ENCODE measurements at regions not wholly inside any gene's neighbourhood (a gene's known extent, or its start where the extent isn't known, plus 50 kb on each side); places are given as distances from the start of the nearest gene placed in this dataset.
A peak's percentile ranks its signal among the peaks of the same experiment; 100 is the strongest.

DNA sequence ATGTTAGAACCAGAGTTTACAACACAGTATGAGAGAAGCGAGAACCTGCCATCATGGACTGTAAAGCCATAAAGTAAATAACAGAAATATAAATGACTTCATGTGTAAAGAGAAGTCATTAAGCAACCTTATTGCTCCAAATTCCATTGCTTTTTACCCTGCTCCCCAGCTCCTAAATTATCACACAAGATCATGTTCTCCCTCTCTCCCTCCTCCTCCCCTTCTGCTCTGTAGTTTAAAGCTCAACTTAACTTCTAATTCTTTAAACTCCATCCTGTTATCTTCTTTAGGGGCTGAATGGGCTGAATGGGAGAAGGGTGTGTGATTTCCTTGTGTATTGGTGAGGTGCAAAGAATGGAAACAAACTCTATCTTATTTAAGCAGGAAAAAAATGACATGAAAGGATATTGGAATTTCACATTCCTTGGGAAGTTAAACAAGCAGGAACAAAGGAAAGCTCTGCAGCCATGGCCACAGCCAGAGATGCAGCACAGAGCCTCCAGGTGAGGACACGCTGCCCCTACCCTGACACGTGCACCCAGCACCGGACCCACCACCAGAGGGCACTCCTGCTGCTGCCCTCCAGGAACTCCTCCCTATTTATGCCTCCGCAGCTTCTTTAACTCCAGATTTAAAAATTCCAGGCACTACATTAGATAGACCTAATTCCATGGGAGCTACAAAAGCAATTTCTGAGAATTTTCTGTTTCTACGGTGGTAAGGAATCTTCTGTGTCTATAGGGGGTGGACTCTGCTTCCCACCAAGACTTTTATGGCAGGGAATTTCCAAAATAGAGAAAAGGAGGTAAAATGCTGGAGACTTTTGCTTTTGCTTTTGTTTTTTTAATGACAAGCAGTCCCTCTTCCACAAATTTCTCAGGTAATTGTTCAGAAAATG is 76.9 kb upstream of the ABI3BP start:
- DNase-seq (ENCODE audit: low spot score) = peak; percentile 35
- in situ Hi-C loops (cut with MboI; ENCODE audit: low sequenced_read_pairs, unreplicated experiment) = no loop called here

DNA sequence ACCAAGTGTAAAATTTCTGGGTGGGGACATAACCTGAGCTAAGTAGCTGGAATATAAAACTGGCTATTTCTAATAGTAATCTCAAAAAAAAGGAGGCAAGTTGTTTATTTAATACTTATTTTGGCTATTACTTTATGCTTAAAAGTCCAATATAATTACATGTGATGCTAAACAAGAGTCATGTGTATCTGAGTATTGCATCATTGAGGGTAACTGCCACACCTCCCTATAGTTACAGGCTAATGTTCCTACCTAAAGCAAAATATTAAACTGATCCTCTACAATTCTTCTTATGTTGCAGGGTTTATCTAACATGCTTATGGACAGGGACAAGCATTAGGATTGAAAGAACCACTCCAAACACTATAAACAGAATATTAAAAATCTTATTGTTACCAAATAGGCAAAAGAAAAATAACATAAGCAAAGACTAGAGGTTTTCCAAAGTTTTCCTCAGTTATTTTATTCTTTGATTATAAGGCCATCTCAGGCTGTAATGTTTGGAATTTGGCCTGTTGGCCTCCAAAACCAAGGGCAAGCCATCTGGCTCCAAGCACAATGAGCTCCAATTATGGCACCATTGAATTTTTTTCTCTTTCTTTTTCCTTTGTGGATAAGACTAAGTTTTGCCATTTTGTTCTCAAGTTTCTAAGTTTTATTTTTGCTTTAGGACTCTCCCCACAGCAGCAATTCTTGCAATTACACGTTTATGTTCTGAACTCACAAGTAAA is 75.8 kb upstream of the ABI3BP start:
- DNase-seq (ENCODE audit: low spot score) = no peak
- TF ChIP-seq, protein P1, sequence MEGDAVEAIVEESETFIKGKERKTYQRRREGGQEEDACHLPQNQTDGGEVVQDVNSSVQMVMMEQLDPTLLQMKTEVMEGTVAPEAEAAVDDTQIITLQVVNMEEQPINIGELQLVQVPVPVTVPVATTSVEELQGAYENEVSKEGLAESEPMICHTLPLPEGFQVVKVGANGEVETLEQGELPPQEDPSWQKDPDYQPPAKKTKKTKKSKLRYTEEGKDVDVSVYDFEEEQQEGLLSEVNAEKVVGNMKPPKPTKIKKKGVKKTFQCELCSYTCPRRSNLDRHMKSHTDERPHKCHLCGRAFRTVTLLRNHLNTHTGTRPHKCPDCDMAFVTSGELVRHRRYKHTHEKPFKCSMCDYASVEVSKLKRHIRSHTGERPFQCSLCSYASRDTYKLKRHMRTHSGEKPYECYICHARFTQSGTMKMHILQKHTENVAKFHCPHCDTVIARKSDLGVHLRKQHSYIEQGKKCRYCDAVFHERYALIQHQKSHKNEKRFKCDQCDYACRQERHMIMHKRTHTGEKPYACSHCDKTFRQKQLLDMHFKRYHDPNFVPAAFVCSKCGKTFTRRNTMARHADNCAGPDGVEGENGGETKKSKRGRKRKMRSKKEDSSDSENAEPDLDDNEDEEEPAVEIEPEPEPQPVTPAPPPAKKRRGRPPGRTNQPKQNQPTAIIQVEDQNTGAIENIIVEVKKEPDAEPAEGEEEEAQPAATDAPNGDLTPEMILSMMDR (IDR thresholded peaks at IDR 0.05; ENCODE audit: borderline replicate concordance, control extremely low read depth, extremely low read depth, insufficient read depth, missing control alignments) = no peak
- in situ Hi-C loops (cut with MboI; ENCODE audit: low sequenced_read_pairs, unreplicated experiment) = no loop called here

More for the DNA sequence above, 76.9 kb upstream of the ABI3BP start:
- TF ChIP-seq, protein P1 (IDR thresholded peaks at IDR 0.05; ENCODE audit: borderline replicate concordance, control extremely low read depth, extremely low read depth, insufficient read depth, missing control alignments) = peak; percentile 63

DNA sequence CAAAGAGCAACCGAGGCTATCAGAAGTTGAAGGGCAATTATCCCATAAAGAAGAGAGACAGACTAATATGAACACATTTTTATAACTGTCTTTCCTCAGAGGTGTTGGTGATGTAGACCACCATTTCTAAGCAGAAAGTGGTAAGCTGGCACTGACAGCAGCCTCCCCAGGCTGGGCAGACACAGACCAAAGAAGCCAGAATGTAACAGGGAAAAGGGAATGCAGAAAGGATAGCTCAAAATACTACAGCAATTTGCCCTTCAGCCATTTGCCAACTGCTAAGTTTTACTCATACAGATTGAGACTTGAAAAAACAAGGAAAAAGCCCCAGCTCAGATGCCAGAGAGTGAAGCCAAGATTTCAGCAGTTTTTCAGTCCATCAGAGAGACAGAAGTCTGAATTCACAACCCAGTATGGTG is 73.5 kb upstream of the ABI3BP start:
- DNase-seq (ENCODE audit: low spot score) = no peak
- in situ Hi-C loops (cut with MboI; ENCODE audit: low sequenced_read_pairs, unreplicated experiment) = no loop called here
- TF ChIP-seq, protein P1 (IDR thresholded peaks at IDR 0.05; ENCODE audit: borderline replicate concordance, control extremely low read depth, extremely low read depth, insufficient read depth, missing control alignments) = no peak

DNA sequence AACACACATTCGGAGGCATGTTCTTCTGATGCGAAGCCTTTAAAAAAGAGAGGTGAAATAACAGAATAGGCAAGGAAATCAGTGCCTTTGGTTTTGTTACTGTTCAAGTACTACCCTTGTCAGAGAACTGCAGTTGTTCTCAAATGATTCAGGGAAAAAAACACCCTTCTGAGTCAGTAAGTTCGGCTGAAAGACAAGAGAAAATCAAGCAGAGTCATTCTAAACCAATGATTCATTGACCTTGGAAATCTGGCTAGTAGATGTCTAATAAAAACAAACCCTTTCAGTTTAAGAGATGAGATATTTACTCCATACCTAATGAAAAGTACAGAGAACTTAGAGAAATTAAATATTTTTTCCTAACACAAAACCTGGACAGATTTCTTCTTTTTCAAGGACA is 72.7 kb upstream of the ABI3BP start:
- DNase-seq (ENCODE audit: low spot score) = no peak
- in situ Hi-C loops (cut with MboI; ENCODE audit: low sequenced_read_pairs, unreplicated experiment) = no loop called here

DNA sequence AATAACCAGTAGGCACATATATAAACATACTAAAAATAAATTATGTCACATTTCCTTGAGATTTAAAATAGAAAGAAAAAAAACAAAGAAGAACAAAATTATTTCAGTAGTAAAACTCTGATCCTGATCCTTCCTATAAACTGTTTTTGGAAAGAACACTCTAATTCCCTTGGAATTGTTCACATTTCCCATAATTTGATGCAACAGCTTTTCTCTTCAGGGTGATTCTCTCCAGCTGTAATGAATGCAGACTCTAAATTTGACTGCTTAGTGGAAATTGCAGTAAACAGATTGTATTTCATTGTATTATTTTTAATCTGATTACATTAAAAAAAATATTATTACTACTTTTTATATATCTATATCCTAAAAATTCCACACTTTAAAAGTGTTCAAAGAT is 70.2 kb upstream of the ABI3BP start:
- DNase-seq (ENCODE audit: low spot score) = no peak
- in situ Hi-C loops (cut with MboI; ENCODE audit: low sequenced_read_pairs, unreplicated experiment) = no loop called here
- TF ChIP-seq, protein P1 (IDR thresholded peaks at IDR 0.05; ENCODE audit: borderline replicate concordance, control extremely low read depth, extremely low read depth, insufficient read depth, missing control alignments) = no peak

More for the DNA sequence above, 72.7 kb upstream of the ABI3BP start:
- TF ChIP-seq, protein P1 (IDR thresholded peaks at IDR 0.05; ENCODE audit: borderline replicate concordance, control extremely low read depth, extremely low read depth, insufficient read depth, missing control alignments) = no peak

DNA sequence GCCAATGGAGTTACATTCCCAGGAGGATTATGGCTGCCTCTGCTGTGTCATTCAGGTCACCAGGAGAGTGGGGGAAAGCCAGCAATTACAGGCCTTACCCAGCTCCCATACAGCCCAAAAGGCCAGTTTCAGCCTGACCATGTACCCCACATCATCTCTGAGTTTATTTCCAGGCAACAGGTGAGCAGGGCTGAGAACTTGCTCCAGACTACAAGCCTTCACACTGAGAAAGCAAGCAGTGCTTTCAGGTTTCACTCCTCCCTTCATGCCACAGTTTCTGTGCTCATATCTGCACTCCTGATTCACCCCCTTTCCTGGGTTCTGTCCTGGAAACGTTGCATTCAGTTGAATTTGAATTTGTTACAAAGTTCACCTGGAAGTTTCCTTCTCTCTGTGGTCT is 68.1 kb upstream of the ABI3BP start:
- no peak for DNase-seq (ENCODE audit: low spot score)
- TF ChIP-seq, protein P1 (IDR thresholded peaks at IDR 0.05; ENCODE audit: borderline replicate concordance, control extremely low read depth, extremely low read depth, insufficient read depth, missing control alignments) = no peak
- in situ Hi-C loops (cut with MboI; ENCODE audit: low sequenced_read_pairs, unreplicated experiment) = no loop called here
